Loucy (cell line): ENCODE measurements at regions not wholly inside any gene's neighbourhood (a gene's known extent, or its start where the extent isn't known, plus 50 kb on each side); places are given as distances from the start of the nearest gene placed in this dataset.

ENCODE experiments used
- CTCF ChIP-seq: fragments of 200-600 bp; sonication (generic); conservative IDR thresholded peaks from 2 replicates; pipeline ENCODE4 v1.5.1; 2014; ENCODE audit warnings: mild to moderate bottlenecking, antibody characterized with exemption, low read length
- EZH2phosphoT487 ChIP-seq: fragments of 200-600 bp; IDR thresholded peaks from 2 replicates; pipeline ENCODE4 v1.6.1; 2018; ENCODE audit warnings: antibody characterized with exemption, mild to moderate bottlenecking, moderate library complexity, borderline replicate concordance

GRCh38 chr6:112695001-112695400, 347.9 kb downstream of the RFPL4B start:
- no peak for TF ChIP-seq CTCF
- TF ChIP-seq EZH2phosphoT487: no peak
